Endothelial cell of umbilical vein (primary cell): ENCODE measurements at regions not wholly inside any gene's neighbourhood (a gene's known extent, or its start where the extent isn't known, plus 50 kb on each side); places are given as distances from the start of the nearest gene placed in this dataset.

ENCODE experiments used
- EZH2 ChIP-seq: IDR thresholded peaks from 2 replicates; pipeline ENCODE4 v1.6.1; 2012; ENCODE audit warnings: borderline replicate concordance, low read depth, mild to moderate bottlenecking, moderate library complexity, low read length, inconsistent platforms; ENCODE audit not compliant: severe bottlenecking
- FOS ChIP-seq: IDR thresholded peaks from 2 replicates; pipeline ENCODE4 v1.6.1; 2011; ENCODE audit warnings: mild to moderate bottlenecking, low read length, moderate library complexity, borderline replicate concordance; ENCODE audit not compliant: insufficient read depth
- GATA2 ChIP-seq: IDR thresholded peaks from 2 replicates; pipeline ENCODE4 v1.7.0; 2011; ENCODE audit warnings: low read depth, mild to moderate bottlenecking, moderate library complexity, mixed read lengths, low read length; ENCODE audit not compliant: insufficient read length, insufficient read depth
- JUN ChIP-seq: IDR thresholded peaks from 2 replicates; pipeline ENCODE4 v1.6.1; 2011; ENCODE audit warnings: borderline replicate concordance, low read depth; ENCODE audit not compliant: insufficient read length, insufficient read depth
- MYC ChIP-seq: IDR thresholded peaks from one replicate; pipeline ENCODE4 v1.6.1; 2011; ENCODE audit warnings: mild to moderate bottlenecking, low read depth, low read length
- POLR2A ChIP-seq: IDR thresholded peaks from 2 replicates; pipeline ENCODE4 v1.6.1; 2012; ENCODE audit warnings: low read depth, mild to moderate bottlenecking, control low read depth, low read length
- POLR2AphosphoS5 ChIP-seq: IDR thresholded peaks from 2 replicates; pipeline ENCODE4 v1.6.1; 2012; ENCODE audit warnings: low read depth, mild to moderate bottlenecking, control low read depth, low read length, moderate library complexity; ENCODE audit not compliant: insufficient read depth
- TF ChIP-seq, protein P1 (sequence below), 2 donors: IDR thresholded peaks; 1 replicate in 1 of 2; 2 replicates in 1 of 2; pipeline ENCODE4 v1.5.1; 2011; ENCODE audit warnings: low read length in 2 of 2, mild to moderate bottlenecking in 2 of 2, moderate library complexity in 2 of 2, control low read depth in 1 of 2, inconsistent platforms in 1 of 2, low read depth in 1 of 2; ENCODE audit not compliant: insufficient read depth in 1 of 2; ENCODE audit errors: extremely low read depth in 1 of 2
- TF ChIP-seq, protein P2 (sequence below): IDR thresholded peaks from 2 replicates; pipeline ENCODE4 v1.6.1; 2011; ENCODE audit not compliant: insufficient read depth, insufficient read length

DNA sequence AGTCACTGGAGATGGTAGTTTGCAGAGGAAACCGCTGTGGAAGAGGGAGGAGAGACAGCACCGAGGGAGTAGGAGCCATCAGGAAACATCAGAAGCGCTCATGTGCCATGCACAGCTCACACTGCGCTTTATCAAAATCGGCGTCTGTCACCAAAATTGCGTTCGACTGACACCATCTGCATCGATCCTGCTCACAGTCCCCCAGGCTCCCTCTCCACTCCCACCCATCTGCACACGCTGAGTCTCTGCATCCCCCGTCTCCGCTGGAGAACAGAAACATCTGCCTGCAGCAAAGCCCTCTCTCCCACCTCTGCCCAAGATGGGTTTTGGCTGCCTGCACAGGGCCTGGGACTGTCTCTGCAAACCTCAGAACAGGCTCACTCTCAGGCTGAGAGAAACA lies 187.5 kb upstream of the RPL38 start:
- TF ChIP-seq POLR2AphosphoS5 (no peak), EZH2 (no peak), POLR2A (no peak), GATA2 (no peak), MYC (no peak), JUN (no peak), FOS (no peak)
- TF ChIP-seq, protein P1, sequence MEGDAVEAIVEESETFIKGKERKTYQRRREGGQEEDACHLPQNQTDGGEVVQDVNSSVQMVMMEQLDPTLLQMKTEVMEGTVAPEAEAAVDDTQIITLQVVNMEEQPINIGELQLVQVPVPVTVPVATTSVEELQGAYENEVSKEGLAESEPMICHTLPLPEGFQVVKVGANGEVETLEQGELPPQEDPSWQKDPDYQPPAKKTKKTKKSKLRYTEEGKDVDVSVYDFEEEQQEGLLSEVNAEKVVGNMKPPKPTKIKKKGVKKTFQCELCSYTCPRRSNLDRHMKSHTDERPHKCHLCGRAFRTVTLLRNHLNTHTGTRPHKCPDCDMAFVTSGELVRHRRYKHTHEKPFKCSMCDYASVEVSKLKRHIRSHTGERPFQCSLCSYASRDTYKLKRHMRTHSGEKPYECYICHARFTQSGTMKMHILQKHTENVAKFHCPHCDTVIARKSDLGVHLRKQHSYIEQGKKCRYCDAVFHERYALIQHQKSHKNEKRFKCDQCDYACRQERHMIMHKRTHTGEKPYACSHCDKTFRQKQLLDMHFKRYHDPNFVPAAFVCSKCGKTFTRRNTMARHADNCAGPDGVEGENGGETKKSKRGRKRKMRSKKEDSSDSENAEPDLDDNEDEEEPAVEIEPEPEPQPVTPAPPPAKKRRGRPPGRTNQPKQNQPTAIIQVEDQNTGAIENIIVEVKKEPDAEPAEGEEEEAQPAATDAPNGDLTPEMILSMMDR (IDR thresholded peaks at IDR 0.05; ENCODE audit: extremely low read depth in 1 of 2, insufficient read depth in 1 of 2, low read depth in 1 of 2, low read length in 2 of 2): no peak
- TF ChIP-seq, protein P2, sequence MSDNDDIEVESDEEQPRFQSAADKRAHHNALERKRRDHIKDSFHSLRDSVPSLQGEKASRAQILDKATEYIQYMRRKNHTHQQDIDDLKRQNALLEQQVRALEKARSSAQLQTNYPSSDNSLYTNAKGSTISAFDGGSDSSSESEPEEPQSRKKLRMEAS: no peak
